ENCODE measurements at regions not wholly inside any gene's neighbourhood (a gene's known extent, or its start where the extent isn't known, plus 50 kb on each side); places are given as distances from the start of the nearest gene placed in this dataset.

GRCh38 chr2:71872466-71873051, 275.1 kb downstream of the CYP26B1 start:
- no peak for DNase-seq (ENCODE audit: low read depth, low spot score)
- no peak overlapping the region for H3K9ac ChIP-seq (ENCODE audit: insufficient read length)
- H3K9me3 ChIP-seq (ENCODE audit: low read depth, low read length): no peaks in the 10 kb centered on the region
- H3K4me3 ChIP-seq: no peak overlapping the region
- H3K27ac ChIP-seq: no peak overlapping the region
- TF ChIP-seq EZH2 (IDR thresholded peaks at IDR 0.05) (no peak), POLR2AphosphoS5 (IDR thresholded peaks at IDR 0.05; ENCODE audit: borderline replicate concordance, low read depth, low read length) (no peak), FOXP2 (optimal IDR thresholded peaks at IDR 0.05; ENCODE audit: control extremely low read depth, extremely low read length, insufficient read depth) (no peak)
- H3K36me3 ChIP-seq (ENCODE audit: insufficient read depth, low read length): no peaks in the 10 kb centered on the region

- H3K4me3 ChIP-seq: no peak overlapping the region
- TF ChIP-seq FOXP2 (optimal IDR thresholded peaks at IDR 0.05; ENCODE audit: control extremely low read depth, extremely low read length, insufficient read depth) (no peak), EZH2 (IDR thresholded peaks at IDR 0.05) (no peak), POLR2AphosphoS5 (IDR thresholded peaks at IDR 0.05; ENCODE audit: borderline replicate concordance, low read depth, low read length) (no peak)
- no peak overlapping the region for H3K9ac ChIP-seq (ENCODE audit: insufficient read length)
- H3K27ac ChIP-seq: no peak overlapping the region
- no peaks in the 10 kb centered on the region for H3K9me3 ChIP-seq (ENCODE audit: low read depth, low read length)
- DNase-seq (ENCODE audit: low read depth, low spot score): no peak
- no peaks in the 10 kb centered on the region for H3K36me3 ChIP-seq (ENCODE audit: insufficient read depth, low read length)
Observed at GRCh38 chr2:71865391-71865965, 282.2 kb downstream of the CYP26B1 start.

- no peaks in the 10 kb centered on the region for H3K9me3 ChIP-seq (ENCODE audit: low read depth, low read length)
- H3K27ac ChIP-seq: no peak overlapping the region
- H3K36me3 ChIP-seq (ENCODE audit: insufficient read depth, low read length): no peaks in the 10 kb centered on the region
- no peak overlapping the region for H3K9ac ChIP-seq (ENCODE audit: insufficient read length)
- DNase-seq (ENCODE audit: low read depth, low spot score): no peak
- no peak overlapping the region for H3K4me3 ChIP-seq
- TF ChIP-seq FOXP2 (optimal IDR thresholded peaks at IDR 0.05; ENCODE audit: control extremely low read depth, extremely low read length, insufficient read depth) (no peak), POLR2AphosphoS5 (IDR thresholded peaks at IDR 0.05; ENCODE audit: borderline replicate concordance, low read depth, low read length) (no peak), EZH2 (IDR thresholded peaks at IDR 0.05) (no peak)
Observed at GRCh38 chr2:71864085-71864484, 283.6 kb downstream of the CYP26B1 start.

- TF ChIP-seq POLR2AphosphoS5 (IDR thresholded peaks at IDR 0.05; ENCODE audit: borderline replicate concordance, low read depth, low read length) (no peak), EZH2 (IDR thresholded peaks at IDR 0.05) (no peak)
Observed at GRCh38 chr2:71863396-71863795, 284.3 kb downstream of the CYP26B1 start.

GRCh38 chr2:71862921-71863320, 284.7 kb downstream of the CYP26B1 start:
- TF ChIP-seq POLR2AphosphoS5 (IDR thresholded peaks at IDR 0.05; ENCODE audit: borderline replicate concordance, low read depth, low read length): no peak
- TF ChIP-seq FOXP2 (optimal IDR thresholded peaks at IDR 0.05; ENCODE audit: control extremely low read depth, extremely low read length, insufficient read depth): no peak
- no peak for TF ChIP-seq EZH2 (IDR thresholded peaks at IDR 0.05)
- H3K9me3 ChIP-seq (ENCODE audit: low read depth, low read length): no peaks in the 10 kb centered on the region
- H3K27ac ChIP-seq: no peak overlapping the region
- no peak overlapping the region for H3K4me3 ChIP-seq
- no peaks in the 10 kb centered on the region for H3K36me3 ChIP-seq (ENCODE audit: insufficient read depth, low read length)
- H3K9ac ChIP-seq (ENCODE audit: insufficient read length): no peak overlapping the region
- no peak for DNase-seq (ENCODE audit: low read depth, low spot score)

More at GRCh38 chr2:71863396-71863795, 284.3 kb downstream of the CYP26B1 start:
- no peaks in the 10 kb centered on the region for H3K36me3 ChIP-seq (ENCODE audit: insufficient read depth, low read length)
- H3K9me3 ChIP-seq (ENCODE audit: low read depth, low read length): no peaks in the 10 kb centered on the region
- H3K27ac ChIP-seq: no peak overlapping the region
- no peak for DNase-seq (ENCODE audit: low read depth, low spot score)
- H3K9ac ChIP-seq (ENCODE audit: insufficient read length): no peak overlapping the region
- H3K4me3 ChIP-seq: no peak overlapping the region

GRCh38 chr2:71861186-71862160, 286.2 kb downstream of the CYP26B1 start:
- TF ChIP-seq FOXP2 (optimal IDR thresholded peaks at IDR 0.05; ENCODE audit: control extremely low read depth, extremely low read length, insufficient read depth): no peak
- no peak for TF ChIP-seq EZH2 (IDR thresholded peaks at IDR 0.05)
- TF ChIP-seq POLR2AphosphoS5 (IDR thresholded peaks at IDR 0.05; ENCODE audit: borderline replicate concordance, low read depth, low read length): no peak
- Histone ChIP-seq H3K27ac (no peak overlapping the region), H3K4me3 (no peak overlapping the region), H3K36me3 (ENCODE audit: insufficient read depth, low read length) (no peaks in the 10 kb centered on the region), H3K9me3 (ENCODE audit: low read depth, low read length) (no peaks in the 10 kb centered on the region), H3K9ac (ENCODE audit: insufficient read length) (no peak overlapping the region)
- no peak for DNase-seq (ENCODE audit: low read depth, low spot score)

GRCh38 chr2:71860381-71860926, 287.2 kb downstream of the CYP26B1 start:
- no peak for DNase-seq (ENCODE audit: low read depth, low spot score)
- H3K4me3 ChIP-seq: no peak overlapping the region
- TF ChIP-seq POLR2AphosphoS5 (IDR thresholded peaks at IDR 0.05; ENCODE audit: borderline replicate concordance, low read depth, low read length): no peak
- no peak for TF ChIP-seq EZH2 (IDR thresholded peaks at IDR 0.05)
- no peak for TF ChIP-seq FOXP2 (optimal IDR thresholded peaks at IDR 0.05; ENCODE audit: control extremely low read depth, extremely low read length, insufficient read depth)

More at GRCh38 chr2:71860381-71860926, 287.2 kb downstream of the CYP26B1 start:
- Histone ChIP-seq H3K9me3 (ENCODE audit: low read depth, low read length) (no peaks in the 10 kb centered on the region), H3K9ac (ENCODE audit: insufficient read length) (no peak overlapping the region), H3K36me3 (ENCODE audit: insufficient read depth, low read length) (no peaks in the 10 kb centered on the region), H3K27ac (no peak overlapping the region)
